Left lung (tissue), 4 donors: ENCODE measurements at regions not wholly inside any gene's neighbourhood (a gene's known extent, or its start where the extent isn't known, plus 50 kb on each side); places are given as distances from the start of the nearest gene placed in this dataset.
A peak's percentile ranks its signal among the peaks of the same experiment; 100 is the strongest.

ENCODE experiments used
- ATAC-seq: fragments of 200-7000 bp; cut with Tn5 transposase; one replicate; pipeline ENCODE4 v1.9.1; 2020; ENCODE audit warnings: moderate library complexity
- DNase-seq, 4 donors: peaks; one replicate each; pipeline ENCODE4 v3.0.0-alpha.2; 2013 to 2020
- H3K27ac ChIP-seq, 2 donors: fragments of 200-600 bp; sonication (generic) in 1 of 2; one replicate each; pipeline versions ENCODE4 v1.5.0 to v1.8.0; 2020 to 2021
- H3K27me3 ChIP-seq, 2 donors: fragments of 200-600 bp; sonication (generic) in 1 of 2; one replicate each; pipeline versions ENCODE4 v1.5.0 to v1.8.0; 2020 to 2021
- H3K36me3 ChIP-seq, 2 donors: fragments of 200-600 bp; sonication (generic) in 1 of 2; one replicate each; pipeline versions ENCODE4 v1.5.0 to v1.8.0; 2020 to 2021
- H3K4me1 ChIP-seq, 2 donors: fragments of 200-600 bp; one replicate each; pipeline ENCODE4 v1.8.0; 2021
- H3K4me3 ChIP-seq, 2 donors: fragments of 200-600 bp; sonication (generic) in 1 of 2; one replicate each; pipeline versions ENCODE4 v1.5.0 to v1.8.0; 2020 to 2021; ENCODE audit warnings: mild to moderate bottlenecking in 1 of 2
- H3K9me3 ChIP-seq, 2 donors: fragments of 200-600 bp; sonication (generic) in 1 of 2; one replicate each; pipeline versions ENCODE4 v1.5.0 to v1.8.0; 2020 to 2021
- intact Hi-C, 2 donors: fragments of 100-400 bp; cut with DNase I; formaldehyde crosslinking; loops; one replicate each; pipeline versions ENCODE4 v1.11.2 to v1.14.2; 2022
- TF ChIP-seq, protein P1 (sequence below), 2 donors: fragments of 200-600 bp; sonication (generic) in 1 of 2; IDR thresholded peaks; one replicate each; pipeline versions ENCODE4 v1.5.0 to v1.8.0; 2021; ENCODE audit warnings: antibody characterized with exemption in 2 of 2
- donor health status: DM: no; HTN: yes; CAD: no.
- donor health status: DM: no; HTN: no; CAD: no.

DNA sequence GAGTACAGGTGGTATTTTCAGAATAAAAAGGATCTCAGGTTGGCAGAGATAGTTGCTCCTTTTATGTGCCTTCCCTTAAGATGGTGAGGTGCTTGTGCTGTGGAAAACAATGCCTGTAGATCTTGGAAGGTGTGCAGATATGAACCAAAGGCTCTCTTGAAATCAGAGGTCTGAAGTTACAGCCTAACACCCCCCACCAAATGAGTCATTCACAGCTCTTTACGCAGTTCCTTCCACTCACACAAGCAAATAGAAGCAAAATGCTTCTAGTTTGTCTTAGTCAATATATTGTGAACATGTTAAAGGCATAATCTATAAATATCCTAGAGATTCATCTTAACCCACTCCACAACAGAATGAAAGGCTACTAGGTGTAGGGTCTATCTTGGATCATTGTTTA lies 128.9 kb upstream of the NR5A2 start:
- Histone ChIP-seq H3K27me3 (no peaks in the 10 kb centered on the region), H3K4me3 (no peak overlapping the region), H3K4me1 (no peaks in the 10 kb centered on the region), H3K9me3 (no peaks in the 10 kb centered on the region), H3K36me3 (no peaks in the 10 kb centered on the region), H3K27ac (no peak overlapping the region)
- DNase-seq (peak in 1 of 4 donors; percentile 6), ATAC-seq (peak; percentile 86)
- intact Hi-C loops, result no loop called here
- TF ChIP-seq, protein P1, sequence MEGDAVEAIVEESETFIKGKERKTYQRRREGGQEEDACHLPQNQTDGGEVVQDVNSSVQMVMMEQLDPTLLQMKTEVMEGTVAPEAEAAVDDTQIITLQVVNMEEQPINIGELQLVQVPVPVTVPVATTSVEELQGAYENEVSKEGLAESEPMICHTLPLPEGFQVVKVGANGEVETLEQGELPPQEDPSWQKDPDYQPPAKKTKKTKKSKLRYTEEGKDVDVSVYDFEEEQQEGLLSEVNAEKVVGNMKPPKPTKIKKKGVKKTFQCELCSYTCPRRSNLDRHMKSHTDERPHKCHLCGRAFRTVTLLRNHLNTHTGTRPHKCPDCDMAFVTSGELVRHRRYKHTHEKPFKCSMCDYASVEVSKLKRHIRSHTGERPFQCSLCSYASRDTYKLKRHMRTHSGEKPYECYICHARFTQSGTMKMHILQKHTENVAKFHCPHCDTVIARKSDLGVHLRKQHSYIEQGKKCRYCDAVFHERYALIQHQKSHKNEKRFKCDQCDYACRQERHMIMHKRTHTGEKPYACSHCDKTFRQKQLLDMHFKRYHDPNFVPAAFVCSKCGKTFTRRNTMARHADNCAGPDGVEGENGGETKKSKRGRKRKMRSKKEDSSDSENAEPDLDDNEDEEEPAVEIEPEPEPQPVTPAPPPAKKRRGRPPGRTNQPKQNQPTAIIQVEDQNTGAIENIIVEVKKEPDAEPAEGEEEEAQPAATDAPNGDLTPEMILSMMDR (IDR thresholded peaks at IDR 0.05), result no peak

DNA sequence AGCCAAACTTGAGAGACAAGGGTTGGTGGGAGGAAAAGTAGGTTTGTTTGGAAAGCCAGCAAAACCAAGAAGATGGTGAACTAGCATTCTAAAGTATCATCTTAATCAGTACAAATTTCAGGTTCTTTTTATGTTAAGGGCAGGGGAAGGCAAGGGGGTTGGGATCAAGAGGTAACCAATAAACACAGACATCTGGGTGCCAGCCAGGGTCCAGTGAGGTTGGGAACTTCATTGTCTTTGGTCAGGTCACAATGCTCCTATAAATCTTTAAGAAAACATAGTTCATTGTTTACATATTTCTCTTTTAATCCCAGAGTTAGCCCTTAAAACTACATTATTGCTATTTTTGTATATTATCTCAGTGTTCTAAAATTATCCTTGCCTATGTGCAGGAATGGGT lies 126.2 kb upstream of the NR5A2 start:
- no peak for ATAC-seq
- no peak overlapping the region for H3K4me3 ChIP-seq
- TF ChIP-seq, protein P1 (IDR thresholded peaks at IDR 0.05), result no peak
- H3K27me3 ChIP-seq, result no peaks in the 10 kb centered on the region
- no peak overlapping the region for H3K27ac ChIP-seq
- H3K36me3 ChIP-seq, result no peaks in the 10 kb centered on the region
- intact Hi-C loops, result no loop called here
- H3K4me1 ChIP-seq, result no peaks in the 10 kb centered on the region
- DNase-seq, result no peak
- H3K9me3 ChIP-seq, result no peaks in the 10 kb centered on the region

DNA sequence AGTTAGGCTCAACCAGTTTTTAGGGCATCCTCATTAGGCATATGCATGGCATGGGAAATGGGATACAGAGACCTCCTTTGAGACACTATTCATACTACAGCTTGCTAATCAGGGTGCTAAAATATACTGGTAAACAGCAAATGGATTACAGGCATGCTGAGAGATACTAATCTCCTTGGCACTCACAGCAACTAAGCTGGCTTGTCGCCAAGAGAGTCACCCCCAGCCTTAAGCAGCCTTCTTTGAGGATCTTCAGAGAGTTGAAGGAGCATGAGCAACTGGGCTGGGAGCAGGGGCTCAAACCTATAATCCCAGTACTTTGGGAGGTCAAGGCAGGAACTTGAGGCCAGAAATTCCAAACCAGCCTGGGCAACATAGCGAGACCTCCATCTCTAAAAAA lies 120.1 kb upstream of the NR5A2 start:
- no peak overlapping the region for H3K27ac ChIP-seq
- H3K4me3 ChIP-seq, result no peak overlapping the region
- no peak for ATAC-seq
- no peaks in the 10 kb centered on the region for H3K4me1 ChIP-seq
- TF ChIP-seq, protein P1 (IDR thresholded peaks at IDR 0.05), result no peak
- no peaks in the 10 kb centered on the region for H3K36me3 ChIP-seq
- intact Hi-C loops, result no loop called here
- no peaks in the 10 kb centered on the region for H3K9me3 ChIP-seq
- no peak for DNase-seq
- no peaks in the 10 kb centered on the region for H3K27me3 ChIP-seq

DNA sequence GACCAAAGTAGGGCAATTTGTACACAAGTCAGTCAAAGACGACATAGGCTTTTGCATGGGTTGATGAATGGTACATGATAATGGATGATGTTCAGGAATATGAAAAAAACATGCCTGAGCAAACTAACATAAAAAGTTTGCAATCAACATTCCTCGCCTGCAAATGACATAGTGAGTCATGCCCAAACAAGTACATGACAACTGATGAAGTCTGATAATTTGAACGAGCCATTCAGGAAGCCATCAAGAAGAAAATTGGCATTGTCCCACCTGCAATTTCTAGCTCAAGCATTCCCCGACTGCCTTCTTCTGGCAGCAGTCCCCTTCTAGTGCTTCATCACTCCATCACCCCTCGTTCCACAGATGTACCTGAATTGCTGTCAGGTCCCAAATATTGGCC lies 118.4 kb upstream of the NR5A2 start:
- Histone ChIP-seq H3K4me1 (no peaks in the 10 kb centered on the region), H3K36me3 (no peaks in the 10 kb centered on the region), H3K9me3 (no peaks in the 10 kb centered on the region), H3K4me3 (no peak overlapping the region), H3K27me3 (no peaks in the 10 kb centered on the region), H3K27ac (no peak overlapping the region)
- DNase-seq (no peak), ATAC-seq (no peak)
- intact Hi-C loops, result no loop called here
- TF ChIP-seq, protein P1 (IDR thresholded peaks at IDR 0.05), result no peak

DNA sequence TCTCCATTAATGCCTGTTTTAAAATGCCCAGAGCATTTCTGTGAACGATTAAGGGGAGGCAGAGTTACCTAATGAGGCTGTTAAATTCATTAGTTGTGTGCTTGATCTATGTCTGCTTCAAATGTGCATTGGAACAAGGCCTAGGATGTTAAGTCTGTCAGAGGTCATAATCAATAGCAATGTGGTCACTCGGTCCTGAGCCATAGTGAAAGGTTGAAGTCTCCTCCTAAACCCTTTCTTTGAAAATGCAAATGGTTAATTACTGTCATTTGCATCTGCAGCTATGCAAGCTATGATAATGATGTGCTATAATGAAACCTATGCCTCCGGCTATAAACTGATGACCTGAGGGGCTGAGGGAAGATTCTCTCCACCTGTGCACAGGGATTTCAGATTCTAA lies 114.2 kb upstream of the NR5A2 start:
- no peaks in the 10 kb centered on the region for H3K36me3 ChIP-seq
- TF ChIP-seq, protein P1 (IDR thresholded peaks at IDR 0.05), result no peak
- intact Hi-C loops, result no loop called here
- H3K27ac ChIP-seq, result no peak overlapping the region
- no peak overlapping the region for H3K4me3 ChIP-seq
- no peaks in the 10 kb centered on the region for H3K27me3 ChIP-seq
- no peaks in the 10 kb centered on the region for H3K9me3 ChIP-seq
- DNase-seq (no peak), ATAC-seq (no peak)
- H3K4me1 ChIP-seq, result no peaks in the 10 kb centered on the region
